Putamen (tissue), 1 donor: ENCODE measurements at regions not wholly inside any gene's neighbourhood (a gene's known extent, or its start where the extent isn't known, plus 50 kb on each side); places are given as distances from the start of the nearest gene placed in this dataset.
"Not testable (repeated sequence)": the region's sequence is repeated elsewhere in the genome, so short reads cannot be mapped to it uniquely, and the experiment has no call there.

Experiments
- DNase-seq: peaks from one replicate; pipeline ENCODE4 v3.0.0-alpha.2; 2016; ENCODE audit warnings: low spot score

DNA sequence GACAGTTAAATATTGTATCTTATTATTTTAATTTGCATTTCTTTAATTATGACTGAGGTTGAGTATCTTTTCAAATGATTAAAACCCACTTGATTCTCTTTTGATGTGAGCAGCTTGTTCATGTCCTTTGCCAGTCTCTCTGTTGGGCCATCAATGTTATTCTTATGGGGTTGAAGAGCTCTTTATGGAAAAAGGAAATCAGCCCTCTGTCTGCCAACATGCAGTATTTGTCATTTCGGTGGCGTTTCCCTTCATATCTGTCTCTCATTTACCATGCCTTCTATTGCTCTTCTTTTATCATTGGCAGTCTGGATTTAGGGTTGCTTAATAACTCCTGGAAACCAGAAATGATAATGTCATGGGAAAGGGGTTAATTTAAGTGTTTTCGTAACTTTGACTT, 340.7 kb upstream of the DNAJC19 start:
- no peak for DNase-seq

DNA sequence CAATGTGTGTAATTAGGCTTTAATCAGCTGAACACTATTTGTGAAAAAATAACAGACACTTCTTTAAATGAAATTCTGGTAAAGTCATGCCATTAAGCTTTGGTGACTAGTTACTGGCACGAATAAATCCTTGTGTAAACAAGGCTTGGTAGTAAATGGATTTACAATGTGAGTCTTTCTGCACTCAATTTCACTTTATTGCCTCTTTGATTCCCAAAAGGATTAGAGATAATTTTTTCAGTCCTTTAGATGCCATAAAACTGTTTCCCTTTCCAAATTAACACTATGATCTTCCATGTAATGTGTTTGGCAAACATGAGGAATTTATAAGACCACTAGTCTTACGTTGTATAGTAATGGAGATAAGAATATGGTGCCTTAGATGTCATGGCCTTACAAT, 339.5 kb upstream of the DNAJC19 start:
- DNase-seq: no peak

DNA sequence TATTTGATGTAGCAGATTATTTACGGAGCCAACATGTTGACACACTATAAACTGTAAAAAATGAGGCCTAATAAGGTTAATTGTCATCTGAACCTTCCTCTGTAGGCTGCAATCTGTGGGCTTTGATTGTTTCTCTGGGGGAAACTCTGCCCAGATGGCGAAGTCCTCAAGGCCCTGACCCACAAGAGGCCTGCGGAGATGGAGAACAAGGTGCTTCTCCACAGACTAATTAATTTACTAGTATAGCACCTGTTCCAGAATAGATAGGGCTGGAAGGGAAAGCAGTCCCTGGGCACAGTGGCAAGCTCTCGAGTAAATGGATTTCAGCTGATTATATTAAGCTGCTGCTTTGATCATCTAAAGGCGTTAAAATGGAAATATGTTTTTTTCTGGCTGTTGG, 338.8 kb upstream of the DNAJC19 start:
- DNase-seq: no peak

DNA sequence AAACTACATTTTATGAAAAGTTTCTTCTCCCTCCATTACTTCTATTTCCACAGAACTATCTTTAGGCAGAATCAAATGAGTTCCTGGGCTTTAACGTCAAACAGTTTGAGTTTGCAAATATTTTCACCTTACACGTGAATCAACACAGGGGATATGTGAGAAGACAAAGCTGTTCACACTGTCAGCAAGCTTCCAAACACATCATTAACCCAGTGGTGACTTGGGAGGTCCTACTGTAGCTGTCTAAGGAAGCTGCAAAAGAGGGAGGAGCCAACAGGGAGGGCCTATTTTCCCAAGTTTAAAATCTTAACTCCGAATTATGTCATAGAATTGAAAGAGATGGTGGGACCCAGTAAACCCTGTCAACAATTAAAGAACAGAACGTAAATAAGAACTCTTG, 337.8 kb upstream of the DNAJC19 start:
- no peak for DNase-seq

DNA sequence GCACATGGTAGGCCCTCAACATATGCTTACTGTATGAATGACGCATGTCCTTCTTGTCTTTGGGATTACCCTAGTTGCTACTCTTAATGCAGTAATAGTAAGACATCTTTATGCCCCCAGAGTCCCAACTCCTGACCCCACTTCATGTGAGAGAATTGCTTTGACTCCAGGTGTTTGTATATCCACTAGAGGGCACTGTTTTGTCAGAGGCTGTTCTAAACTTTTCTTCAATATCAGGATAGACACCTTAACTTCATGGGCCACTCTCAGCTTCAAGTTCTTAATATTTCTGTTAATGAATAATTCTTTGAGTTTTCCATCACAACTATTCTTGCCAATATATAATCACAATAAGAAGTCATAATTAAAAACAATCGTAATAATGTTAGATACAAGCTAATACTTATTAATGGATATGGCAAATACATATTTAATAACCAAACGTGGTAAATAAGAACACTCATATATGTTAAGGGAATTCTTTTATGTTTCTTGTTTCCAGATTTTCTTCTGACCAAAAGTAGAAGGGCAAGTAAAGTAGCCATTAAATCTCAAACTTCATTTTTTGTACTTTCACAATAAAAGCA, 337.2 kb upstream of the DNAJC19 start:
- peak; percentile 69 for DNase-seq

DNA sequence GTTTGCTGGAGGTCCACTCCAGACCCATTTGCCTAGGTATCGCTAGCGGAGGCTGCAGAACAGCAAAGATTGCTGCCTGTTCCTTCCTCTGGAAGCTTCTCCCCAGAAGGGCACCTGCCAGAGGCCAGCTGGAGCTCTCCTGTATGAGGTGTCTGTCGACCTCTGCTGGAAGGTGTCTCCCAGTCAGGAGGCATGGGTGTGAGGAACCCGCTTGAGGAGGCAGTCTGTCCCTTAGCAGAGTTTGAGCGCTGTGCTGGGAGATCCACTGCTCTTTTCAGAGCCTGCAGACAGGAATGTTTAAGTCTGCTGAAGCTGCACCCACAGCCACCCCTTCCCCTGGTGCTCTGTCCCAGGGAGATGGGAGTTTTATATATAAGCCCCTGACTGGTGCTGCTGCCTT, 335.0 kb upstream of the DNAJC19 start:
- DNase-seq: not testable (repeated sequence)

DNA sequence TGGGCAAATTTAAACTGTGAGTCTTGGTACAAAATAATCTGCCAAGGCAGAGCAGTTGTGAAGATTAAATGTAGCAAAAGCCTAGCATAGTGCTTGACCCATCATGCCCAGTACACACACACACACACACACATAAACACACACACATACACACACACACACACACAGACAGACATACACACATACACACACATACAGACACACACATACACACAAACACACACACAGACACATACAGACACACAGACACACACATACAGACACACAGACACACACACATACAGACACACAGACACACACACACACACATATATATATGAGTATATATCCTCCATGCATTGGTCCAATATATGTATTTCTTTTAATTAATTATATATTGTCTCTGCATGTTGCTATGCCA, 328.8 kb upstream of the DNAJC19 start:
- no peak for DNase-seq

DNA sequence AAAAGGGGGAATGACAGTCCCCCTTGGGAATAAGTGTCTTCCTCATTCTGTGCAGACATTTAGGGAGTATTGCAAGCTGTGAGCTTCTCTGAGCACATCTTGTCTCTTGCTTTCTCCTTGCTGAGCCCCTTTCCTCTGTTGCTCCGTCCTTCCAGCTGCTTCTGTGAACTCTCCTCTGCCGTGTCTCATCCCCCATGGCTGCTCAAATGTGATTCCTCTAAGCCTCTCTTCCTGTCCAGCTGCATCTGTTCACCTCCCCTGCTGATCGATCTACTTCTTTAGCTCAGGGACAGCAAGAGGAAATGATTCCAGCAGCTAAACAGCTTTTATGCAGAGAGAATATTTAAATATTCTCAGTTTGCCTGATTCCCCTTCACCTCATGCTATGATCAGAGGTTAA, 328.0 kb upstream of the DNAJC19 start:
- DNase-seq: no peak

DNA sequence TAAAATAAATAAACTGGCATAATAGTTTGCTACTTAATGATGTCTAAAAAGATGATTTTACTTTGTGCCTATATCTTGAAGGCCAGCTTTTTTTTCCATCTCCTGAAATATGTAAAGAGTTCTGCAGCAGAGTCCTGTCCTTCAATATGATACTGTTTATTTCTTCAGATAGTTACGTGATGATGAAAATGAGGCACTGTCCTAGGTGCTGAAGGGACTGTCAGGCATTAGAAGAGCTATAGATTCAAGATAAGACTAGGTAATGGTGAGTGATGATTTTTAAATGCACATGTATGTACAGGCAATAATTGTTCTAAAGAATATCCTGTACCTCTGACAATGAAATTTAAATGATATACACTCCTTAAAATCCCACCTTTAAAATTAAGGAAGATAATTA, 326.9 kb upstream of the DNAJC19 start:
- no peak for DNase-seq

DNA sequence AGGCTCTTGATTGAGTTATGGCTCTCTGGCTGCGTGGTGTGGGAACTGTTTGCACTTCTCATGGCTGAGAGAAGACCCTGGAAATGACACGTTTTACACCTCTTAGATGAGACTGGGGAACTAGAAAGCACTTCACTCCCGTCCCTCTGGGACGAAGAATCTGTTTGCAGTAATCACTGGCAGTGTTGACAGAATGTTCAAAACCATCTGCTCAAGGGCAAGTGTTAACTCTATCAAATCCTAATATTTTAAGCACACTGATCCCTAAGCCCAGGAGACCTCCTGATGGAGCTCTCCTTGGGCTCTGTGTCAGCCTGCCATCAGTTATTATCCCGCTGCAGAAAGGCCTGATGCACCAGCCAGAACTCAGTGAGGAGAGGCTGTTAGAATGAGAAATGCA, 323.8 kb upstream of the DNAJC19 start:
- DNase-seq: no peak

DNA sequence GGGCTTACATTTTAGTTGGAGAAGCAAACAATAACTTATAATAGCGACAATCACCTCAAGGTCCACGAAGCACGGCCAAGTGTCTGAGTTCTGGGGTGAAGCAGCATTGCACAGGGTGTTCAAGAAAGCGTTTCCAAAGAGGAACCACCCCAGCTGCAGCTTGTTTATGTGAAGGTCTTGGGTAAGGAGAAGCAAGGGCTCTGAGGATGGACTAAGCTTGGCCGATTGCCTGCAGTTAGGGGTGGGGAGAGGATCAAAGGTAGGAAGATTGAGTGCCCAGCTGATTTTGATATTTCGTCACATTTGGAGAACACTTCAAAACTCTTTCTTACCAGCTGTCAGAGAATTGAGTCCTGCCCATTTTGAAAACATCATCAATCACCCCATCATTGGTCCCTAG, 321.6 kb upstream of the DNAJC19 start:
- DNase-seq: no peak

DNA sequence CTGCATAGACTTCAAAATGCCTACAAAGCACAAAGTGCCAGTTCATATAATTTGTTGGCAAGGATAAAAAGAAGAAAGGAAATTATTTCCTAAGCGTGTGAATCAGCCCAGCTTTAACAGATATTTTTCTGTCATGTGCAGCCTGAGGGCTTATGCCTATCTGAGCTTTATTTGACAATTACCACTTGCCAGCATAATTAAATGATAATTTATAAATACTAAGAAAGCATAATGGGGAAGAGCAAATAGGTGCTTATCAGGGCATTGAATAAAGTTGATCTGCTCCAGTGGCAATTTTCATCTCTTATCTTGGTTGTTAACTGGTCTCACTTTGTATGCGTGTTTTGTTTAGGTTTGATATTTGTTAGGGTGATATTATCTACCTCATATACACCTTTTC, 313.4 kb upstream of the DNAJC19 start:
- no peak for DNase-seq

DNA sequence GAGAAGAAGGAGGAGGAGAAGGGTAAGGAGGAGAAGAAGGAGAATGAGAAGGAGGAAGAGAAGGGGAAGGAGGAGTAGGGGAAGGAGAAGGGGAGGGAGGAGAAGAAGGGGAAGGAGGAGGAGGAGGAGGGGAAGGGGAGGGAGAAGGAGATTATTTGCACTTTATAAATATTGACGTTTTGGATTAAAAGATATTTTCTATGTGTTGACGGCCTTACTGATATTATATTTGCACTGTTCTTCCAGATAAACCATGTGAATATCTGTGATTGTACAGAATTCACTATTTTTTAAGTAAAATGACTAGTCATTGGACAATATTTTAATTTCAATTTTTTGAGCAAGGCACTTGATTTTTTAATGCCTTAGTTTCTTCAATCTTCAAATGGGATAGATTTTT, 310.5 kb upstream of the DNAJC19 start:
- DNase-seq: no peak

DNA sequence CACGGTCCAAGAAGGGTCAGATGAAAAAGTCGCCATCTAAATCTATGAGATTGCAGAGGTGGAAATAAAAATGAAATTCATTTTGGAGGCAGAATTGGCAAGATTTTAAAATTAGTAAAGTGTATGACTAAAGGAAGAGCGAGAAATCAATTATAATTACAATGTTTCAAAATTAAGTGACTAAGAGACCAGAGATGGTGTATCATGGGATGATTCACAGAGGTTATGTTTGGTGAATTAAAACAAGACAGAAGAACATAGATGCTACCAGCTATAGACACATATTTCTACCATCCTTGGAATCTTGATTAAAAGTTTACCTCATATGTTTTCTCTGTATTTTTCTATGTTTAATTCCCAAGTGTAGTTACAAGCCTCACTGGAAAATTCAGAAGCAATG, 308.9 kb upstream of the DNAJC19 start:
- DNase-seq: no peak

DNA sequence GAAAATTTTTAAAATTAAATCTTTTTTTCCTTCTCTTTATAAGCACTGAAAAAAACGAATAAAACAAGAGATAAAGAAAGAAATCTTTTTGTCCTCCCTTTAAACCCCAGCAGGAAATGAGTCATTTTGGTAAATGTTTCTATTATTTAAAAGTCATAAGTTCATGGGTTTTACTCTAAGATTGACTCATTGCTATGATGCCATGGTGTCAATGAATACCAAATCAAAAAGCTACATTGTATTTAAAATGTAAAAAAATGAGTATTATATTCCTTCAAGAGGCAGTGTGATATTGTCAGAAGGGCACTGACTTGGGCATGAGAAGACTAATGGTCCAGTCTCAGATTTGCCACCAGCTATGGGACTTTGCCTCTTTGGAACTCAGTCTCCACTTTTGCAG, 303.4 kb upstream of the DNAJC19 start:
- DNase-seq: no peak

DNA sequence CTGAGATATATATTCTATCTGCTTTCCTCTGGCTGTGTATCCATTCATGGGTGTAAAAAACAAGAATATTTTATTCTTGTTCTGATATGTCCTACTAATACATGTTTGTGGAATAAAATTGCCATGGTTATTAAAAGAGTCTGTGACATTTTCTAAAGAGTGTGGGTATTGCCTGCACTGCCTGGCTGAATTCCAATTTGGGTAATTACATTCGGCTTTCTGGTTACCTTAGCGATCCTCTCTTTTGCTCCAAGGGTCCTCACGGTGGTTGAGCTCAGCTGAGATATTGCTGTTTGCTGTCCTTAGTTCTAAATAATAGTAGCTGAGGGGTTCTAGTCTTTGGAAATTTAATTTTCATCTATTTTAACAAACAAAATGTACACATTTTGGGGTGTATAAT, 301.4 kb upstream of the DNAJC19 start:
- DNase-seq: no peak

DNA sequence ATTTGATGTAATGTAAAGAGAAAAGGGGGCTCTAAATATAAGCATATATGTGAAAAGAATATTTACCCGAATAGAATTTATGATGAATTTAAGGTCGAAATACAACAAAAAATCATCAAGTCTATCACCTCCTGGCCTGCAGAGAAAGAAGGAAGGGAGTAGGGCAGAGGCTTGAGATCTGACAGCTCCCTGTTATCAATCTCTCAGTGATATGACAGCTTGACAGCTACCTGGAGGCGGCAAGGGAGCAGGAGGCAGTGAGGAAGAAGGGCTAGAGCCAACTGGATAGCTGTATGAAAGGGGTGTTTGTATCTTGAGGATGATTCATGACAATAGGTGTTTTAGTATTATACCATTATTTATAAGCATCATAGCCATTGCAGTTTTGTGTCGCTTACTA, 299.8 kb upstream of the DNAJC19 start:
- no peak for DNase-seq

DNA sequence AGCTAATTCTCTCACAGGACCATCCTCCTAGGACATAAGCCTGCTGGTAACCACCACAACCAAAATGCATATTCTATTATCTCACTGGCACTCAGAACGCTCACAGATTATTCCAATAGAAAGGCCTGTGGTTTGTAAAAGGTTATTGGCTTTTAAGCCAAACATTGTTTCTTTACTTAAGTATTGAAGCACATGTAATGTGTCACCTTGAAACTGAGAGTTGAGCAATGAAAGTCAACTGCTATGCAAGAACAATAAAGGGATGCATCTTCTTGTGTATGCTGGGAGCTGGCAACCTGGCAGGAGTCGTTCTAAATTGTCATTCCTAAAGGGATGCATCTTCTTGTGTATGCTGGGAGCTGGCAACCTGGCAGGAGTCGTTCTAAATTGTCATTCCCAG, 298.6 kb upstream of the DNAJC19 start:
- no peak for DNase-seq

DNA sequence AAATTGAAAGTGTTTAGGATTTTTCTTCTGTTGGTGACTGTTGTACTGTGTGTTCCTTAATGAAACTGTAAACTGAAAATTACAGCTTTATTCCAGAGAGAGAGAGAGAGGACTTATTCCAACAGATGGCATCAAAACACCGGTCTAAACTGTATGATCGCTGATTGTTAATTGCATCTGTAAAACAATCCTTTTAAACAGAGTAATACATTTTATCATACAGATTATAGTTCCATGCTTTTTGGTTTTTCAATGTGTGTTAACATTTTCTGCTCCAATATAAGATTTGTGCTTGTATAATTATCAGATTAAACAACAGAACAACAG, 289.7 kb upstream of the DNAJC19 start:
- peak; percentile 29 for DNase-seq

DNA sequence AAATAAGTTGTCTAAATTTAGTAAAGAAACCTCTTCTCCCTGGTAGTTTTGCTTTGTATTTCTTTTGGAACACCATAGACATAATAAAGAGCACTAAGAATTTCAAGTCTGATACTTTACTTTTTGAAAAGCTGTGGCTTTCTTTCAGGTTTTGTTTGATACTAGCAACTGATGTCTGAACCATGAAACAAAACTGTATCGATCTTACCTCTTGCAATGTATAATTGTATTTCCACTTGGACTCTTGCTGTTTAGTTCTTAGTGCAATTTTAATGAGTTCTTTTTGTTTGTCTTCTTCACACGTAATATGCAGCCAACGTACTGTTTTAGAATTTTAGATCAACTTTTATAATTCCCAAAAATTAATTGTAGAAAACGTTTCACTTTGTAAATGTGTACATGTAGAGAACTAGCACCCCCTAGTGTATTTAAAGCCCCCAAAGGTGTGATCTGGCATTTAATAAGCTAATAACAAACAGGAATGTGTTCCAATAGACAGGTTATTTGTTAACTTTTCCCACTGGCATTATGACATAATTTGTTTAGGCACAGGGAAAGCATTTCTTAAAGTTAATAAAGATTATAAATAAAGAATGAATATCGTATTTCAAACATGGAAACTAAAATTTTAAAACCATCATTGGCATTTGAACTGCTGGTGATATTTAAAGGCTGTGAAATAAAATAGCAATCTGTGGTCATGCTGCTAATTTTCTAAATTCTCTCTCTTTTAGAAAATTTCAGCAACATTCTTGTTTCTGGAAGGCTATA, 289.1 kb upstream of the DNAJC19 start:
- DNase-seq: peak; percentile 48

DNA sequence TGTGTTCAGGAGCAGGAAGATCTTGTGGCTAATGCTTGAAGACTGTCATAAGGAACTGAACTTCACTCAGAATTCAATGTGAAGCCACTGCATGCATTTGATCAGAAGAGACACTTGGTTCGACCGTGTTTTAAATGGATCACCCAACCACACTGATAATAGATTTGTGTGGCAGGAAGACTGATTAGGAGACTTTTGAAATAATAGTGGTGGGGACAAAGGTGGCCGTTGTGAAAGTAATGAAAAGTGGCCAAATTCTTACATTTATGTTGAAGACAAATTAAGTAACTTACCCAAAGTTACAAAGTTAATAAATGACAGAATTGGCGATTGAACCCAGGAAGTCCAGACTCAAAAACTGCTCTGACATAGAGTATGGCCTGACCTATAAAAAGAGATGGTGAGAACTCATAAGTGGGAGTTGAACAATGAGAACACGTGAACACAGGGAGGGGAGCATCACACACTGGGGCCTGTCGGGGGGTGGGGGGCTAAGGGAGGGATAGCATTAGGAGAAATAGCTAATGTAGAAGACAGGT, 286.9 kb upstream of the DNAJC19 start:
- no peak for DNase-seq

DNA sequence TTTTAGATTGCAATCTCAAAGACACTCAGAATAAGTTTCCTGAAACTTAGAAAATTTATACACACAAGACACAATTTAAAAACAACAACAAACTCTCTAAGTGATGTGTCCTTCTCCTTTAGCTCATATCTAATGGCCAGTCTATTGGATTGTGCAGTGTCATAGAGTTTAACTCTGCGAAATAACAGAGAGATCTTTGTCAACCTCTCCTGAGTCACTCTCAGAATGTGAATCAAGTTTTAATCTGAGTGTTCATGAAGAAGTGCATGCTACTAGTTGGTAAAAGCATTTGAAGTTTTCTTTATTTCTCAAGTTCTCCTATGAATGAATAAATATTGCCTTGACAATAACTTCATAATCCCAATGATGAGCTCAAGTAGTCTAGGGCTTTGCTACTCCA, 284.5 kb upstream of the DNAJC19 start:
- DNase-seq: no peak

DNA sequence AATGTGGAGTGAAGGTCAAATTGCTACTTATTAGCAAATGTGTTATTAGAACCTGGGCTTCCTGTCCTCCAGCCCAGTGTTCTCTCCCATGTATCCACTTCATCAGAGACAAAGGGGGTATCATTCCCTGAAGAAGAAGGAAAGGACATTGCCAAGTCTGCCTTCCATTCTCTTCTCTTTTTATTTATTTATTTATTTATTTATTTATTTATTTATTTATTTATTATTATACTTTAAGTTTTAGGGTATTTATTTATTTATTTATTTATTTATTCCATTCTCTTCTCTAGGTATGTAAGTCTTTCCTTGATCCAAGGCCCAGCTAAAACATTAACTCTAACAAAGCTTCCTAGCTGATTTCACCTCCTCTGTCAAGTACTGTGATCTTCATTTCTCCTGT, 277.8 kb upstream of the DNAJC19 start:
- no peak for DNase-seq

DNA sequence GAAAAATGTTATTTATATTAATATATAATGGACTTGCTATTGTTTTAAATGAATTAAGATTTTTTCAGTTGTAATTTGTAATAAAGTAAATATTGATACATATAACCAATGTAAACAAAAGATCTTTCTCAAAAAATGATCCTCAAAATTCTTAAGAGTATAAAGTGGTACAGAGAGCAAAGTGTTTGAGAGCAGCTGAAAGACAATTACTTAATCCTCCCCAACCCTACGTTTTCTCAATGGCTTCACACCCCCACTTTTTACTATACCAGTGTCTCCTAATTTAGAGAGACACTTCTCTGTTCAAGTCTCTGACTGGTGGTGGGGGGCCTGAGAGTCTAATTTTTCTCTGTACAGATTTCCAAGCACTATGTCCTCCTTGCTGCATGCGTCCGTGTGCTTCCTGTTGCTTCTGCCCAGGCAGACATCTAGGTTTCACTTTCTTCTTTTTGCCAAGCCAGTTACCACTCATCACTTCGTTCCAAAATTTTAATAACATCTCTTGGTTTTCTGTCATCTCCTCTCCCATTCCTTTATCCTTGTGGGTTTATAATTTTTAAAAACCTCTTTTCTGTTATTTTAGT, 276.3 kb upstream of the DNAJC19 start:
- no peak for DNase-seq
